ENCODE measurements at regions not wholly inside any gene's neighbourhood (a gene's known extent, or its start where the extent isn't known, plus 50 kb on each side); places are given as distances from the start of the nearest gene placed in this dataset.

DNA sequence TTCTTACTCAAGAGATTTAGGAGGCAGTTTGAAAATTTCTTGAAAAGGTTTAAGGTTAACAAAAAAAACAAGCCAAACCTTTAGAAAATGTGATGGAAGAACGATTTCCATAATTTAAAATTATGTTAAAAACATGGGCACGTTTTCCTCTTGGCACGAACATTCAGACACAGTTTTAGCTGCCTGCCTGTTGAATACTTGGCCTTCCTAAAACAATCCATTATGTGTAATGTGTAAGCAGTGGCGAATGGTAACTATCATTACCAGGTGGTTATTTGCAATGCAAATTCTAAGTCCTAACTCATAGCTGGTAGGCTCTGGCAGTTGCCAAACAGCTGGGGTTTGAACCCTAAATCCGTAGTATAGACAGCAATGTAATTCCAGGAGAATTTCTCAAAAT, 1425.7 kb upstream of the SLC10A2 start:
- Histone ChIP-seq H3K9me3 (no peaks in the 10 kb centered on the region), H3K36me3 (no peaks in the 10 kb centered on the region), H3K27me3 (no peaks in the 10 kb centered on the region), H3K4me1 (no peaks in the 10 kb centered on the region), H3K4me3 (no peak overlapping the region), H3K27ac (no peak overlapping the region)
- DNase-seq (no peak), ATAC-seq (no peak)
- WGBS (ENCODE audit: insufficient coverage, low coverage, low lambda C conversion rate, missing lambda C conversion rate), result 37% methylated on average over 5 of the region's 5 CpGs
- TF ChIP-seq, protein P1, sequence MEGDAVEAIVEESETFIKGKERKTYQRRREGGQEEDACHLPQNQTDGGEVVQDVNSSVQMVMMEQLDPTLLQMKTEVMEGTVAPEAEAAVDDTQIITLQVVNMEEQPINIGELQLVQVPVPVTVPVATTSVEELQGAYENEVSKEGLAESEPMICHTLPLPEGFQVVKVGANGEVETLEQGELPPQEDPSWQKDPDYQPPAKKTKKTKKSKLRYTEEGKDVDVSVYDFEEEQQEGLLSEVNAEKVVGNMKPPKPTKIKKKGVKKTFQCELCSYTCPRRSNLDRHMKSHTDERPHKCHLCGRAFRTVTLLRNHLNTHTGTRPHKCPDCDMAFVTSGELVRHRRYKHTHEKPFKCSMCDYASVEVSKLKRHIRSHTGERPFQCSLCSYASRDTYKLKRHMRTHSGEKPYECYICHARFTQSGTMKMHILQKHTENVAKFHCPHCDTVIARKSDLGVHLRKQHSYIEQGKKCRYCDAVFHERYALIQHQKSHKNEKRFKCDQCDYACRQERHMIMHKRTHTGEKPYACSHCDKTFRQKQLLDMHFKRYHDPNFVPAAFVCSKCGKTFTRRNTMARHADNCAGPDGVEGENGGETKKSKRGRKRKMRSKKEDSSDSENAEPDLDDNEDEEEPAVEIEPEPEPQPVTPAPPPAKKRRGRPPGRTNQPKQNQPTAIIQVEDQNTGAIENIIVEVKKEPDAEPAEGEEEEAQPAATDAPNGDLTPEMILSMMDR (IDR thresholded peaks at IDR 0.05), result no peak
- TF ChIP-seq POLR2A (IDR thresholded peaks at IDR 0.05), result no peak
- intact Hi-C loops (cut with DNase I), result no loop called here

DNA sequence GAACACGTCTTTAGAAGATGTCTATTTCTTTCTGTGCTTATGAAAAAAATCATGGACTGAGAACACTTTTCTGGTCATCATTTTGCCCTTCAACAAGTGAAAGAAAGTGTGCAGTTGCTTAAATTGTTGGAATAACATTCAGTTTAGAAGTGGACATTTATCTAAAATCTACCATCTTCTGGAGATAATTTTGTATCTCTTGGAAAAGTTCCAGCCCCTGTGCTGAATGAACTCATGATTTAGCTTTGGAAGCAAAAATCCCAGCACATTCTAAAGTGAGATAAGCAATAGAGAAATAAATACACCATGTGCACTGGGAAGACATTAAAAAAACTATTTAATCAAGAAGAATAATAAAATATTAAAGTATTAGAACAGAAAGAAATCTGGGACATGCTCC, 1420.8 kb upstream of the SLC10A2 start:
- Histone ChIP-seq H3K27me3 (no peaks in the 10 kb centered on the region), H3K36me3 (no peaks in the 10 kb centered on the region), H3K4me3 (no peak overlapping the region), H3K27ac (no peak overlapping the region), H3K4me1 (no peaks in the 10 kb centered on the region), H3K9me3 (no peaks in the 10 kb centered on the region)
- no peak for DNase-seq
- 23% methylated on average over 1 of the region's 1 CpG for WGBS (ENCODE audit: insufficient coverage, low coverage, low lambda C conversion rate, missing lambda C conversion rate)
- ATAC-seq, result no peak
- intact Hi-C loops (cut with DNase I), result no loop called here
- no peak for TF ChIP-seq POLR2A (IDR thresholded peaks at IDR 0.05)

DNA sequence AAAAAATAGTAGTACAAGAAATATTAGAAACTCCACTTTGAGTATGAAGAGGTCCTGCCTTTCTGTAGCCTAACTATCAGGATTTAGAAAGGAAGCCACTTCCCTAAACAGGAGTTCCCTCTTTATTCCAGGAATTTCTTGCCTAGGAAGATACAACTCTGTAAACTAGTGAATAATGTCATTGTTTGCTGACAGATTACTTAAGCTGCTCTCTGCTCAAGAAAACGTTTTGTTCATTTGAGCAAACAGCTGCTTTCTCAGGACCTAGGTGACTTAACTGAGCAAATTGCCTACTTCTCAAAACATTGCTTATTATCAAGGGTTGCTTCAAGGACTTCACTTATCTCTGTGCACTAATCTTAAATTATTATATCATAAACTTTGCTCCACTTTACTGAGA, 1419.4 kb upstream of the SLC10A2 start:
- H3K27ac ChIP-seq, result no peak overlapping the region
- 0% methylated on average over 1 of the region's 1 CpG for WGBS (ENCODE audit: insufficient coverage, low coverage, low lambda C conversion rate, missing lambda C conversion rate)
- DNase-seq, result no peak
- H3K4me3 ChIP-seq, result no peak overlapping the region
- no peaks in the 10 kb centered on the region for H3K27me3 ChIP-seq
- no peak for ATAC-seq
- no peaks in the 10 kb centered on the region for H3K4me1 ChIP-seq
- intact Hi-C loops (cut with DNase I), result no loop called here
- TF ChIP-seq, protein P1 (IDR thresholded peaks at IDR 0.05), result no peak
- no peak for TF ChIP-seq POLR2A (IDR thresholded peaks at IDR 0.05)
- H3K9me3 ChIP-seq, result no peaks in the 10 kb centered on the region
- no peaks in the 10 kb centered on the region for H3K36me3 ChIP-seq

DNA sequence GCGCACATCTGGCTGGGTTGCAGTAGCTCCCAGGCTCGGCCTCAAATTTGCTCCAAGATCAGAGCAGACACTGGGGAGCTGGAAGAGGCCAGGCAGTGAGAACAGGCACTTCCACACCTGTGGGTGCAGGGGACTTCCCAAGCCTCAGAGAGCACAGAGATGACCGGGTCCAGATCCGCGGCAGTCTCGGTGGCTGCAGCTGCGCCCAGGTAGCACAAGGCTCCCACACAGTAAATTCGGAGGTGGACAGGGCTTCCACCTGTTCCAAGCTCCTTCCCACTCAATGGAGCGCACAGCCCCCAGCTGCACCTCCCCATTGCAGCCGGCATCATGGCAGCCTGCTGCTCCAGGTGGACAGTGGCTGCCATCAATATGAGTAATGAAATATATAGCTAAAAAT, 1417.4 kb upstream of the SLC10A2 start:
- no peaks in the 10 kb centered on the region for H3K4me1 ChIP-seq
- DNase-seq (no peak), ATAC-seq (no peak)
- no peaks in the 10 kb centered on the region for H3K36me3 ChIP-seq
- intact Hi-C loops (cut with DNase I), result no loop called here
- no peak overlapping the region for H3K27ac ChIP-seq
- WGBS (ENCODE audit: insufficient coverage, low coverage, low lambda C conversion rate, missing lambda C conversion rate), result 66% methylated on average over 3 of the region's 10 CpGs
- no peaks in the 10 kb centered on the region for H3K9me3 ChIP-seq
- TF ChIP-seq, protein P1 (IDR thresholded peaks at IDR 0.05), result no peak
- no peak for TF ChIP-seq POLR2A (IDR thresholded peaks at IDR 0.05)
- no peak overlapping the region for H3K4me3 ChIP-seq
- no peaks in the 10 kb centered on the region for H3K27me3 ChIP-seq

DNA sequence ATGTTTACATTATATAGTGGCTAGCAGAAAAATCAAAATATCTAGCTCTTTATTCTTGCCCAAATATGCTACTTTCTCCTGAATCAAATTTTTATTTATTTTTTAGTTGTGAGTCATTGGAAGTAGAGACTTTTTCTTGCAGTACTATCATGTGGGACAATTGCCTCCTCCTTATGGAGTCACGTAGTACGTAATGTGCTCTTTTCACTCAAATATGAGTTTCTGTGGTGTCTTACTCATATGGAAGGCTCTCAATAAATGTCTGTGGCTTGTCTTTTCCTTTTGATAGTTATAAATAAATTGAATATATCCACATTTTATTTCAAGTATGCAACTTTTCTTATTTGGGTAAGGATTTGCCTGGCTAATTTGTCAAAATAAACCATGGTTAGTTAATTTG, 1411.0 kb upstream of the SLC10A2 start:
- no peaks in the 10 kb centered on the region for H3K4me1 ChIP-seq
- intact Hi-C loops (cut with DNase I), result no loop called here
- H3K36me3 ChIP-seq, result no peaks in the 10 kb centered on the region
- WGBS (ENCODE audit: insufficient coverage, low coverage, low lambda C conversion rate, missing lambda C conversion rate), result 61% methylated on average over 2 of the region's 2 CpGs
- H3K4me3 ChIP-seq, result no peak overlapping the region
- no peak for DNase-seq
- H3K27ac ChIP-seq, result no peak overlapping the region
- no peaks in the 10 kb centered on the region for H3K9me3 ChIP-seq
- TF ChIP-seq POLR2A (IDR thresholded peaks at IDR 0.05), result no peak
- TF ChIP-seq, protein P1 (IDR thresholded peaks at IDR 0.05), result no peak
- H3K27me3 ChIP-seq, result no peaks in the 10 kb centered on the region
- ATAC-seq, result no peak

Data from right lobe of liver (tissue), 6 donors.